ENCODE measurements at regions not wholly inside any gene's neighbourhood (a gene's known extent, or its start where the extent isn't known, plus 50 kb on each side); places are given as distances from the start of the nearest gene placed in this dataset.

DNA sequence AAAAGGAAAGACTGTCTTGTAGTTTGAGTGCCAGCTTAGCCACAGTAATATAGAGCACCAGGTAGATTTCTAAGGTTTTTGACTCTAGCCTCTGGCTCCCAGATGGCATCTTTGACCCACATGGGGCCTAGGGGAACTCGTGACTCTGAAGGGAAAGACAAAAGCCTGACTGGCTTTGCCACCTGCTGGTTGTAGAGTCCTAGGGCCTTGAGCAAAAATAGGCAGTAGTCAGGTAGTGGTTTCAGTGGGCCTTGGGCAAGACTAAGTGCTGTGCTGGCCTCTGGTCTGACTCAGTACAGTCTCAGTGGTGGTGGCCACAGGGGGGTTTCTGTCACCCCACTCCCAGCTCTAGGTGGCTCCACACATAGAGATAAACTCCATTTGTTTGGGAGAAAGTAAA, 349.4 kb downstream of the FAM181B start:
- DNase-seq (ENCODE audit: extremely low read depth, insufficient read length): no peak
- H3K4me3 ChIP-seq (replicated peaks; ENCODE audit: low read depth, low read length): no peak overlapping the region
- no peaks in the 10 kb centered on the region for H3K27me3 ChIP-seq (replicated peaks; ENCODE audit: control insufficient read depth, insufficient read depth, low read length)
- TF ChIP-seq, protein P1, sequence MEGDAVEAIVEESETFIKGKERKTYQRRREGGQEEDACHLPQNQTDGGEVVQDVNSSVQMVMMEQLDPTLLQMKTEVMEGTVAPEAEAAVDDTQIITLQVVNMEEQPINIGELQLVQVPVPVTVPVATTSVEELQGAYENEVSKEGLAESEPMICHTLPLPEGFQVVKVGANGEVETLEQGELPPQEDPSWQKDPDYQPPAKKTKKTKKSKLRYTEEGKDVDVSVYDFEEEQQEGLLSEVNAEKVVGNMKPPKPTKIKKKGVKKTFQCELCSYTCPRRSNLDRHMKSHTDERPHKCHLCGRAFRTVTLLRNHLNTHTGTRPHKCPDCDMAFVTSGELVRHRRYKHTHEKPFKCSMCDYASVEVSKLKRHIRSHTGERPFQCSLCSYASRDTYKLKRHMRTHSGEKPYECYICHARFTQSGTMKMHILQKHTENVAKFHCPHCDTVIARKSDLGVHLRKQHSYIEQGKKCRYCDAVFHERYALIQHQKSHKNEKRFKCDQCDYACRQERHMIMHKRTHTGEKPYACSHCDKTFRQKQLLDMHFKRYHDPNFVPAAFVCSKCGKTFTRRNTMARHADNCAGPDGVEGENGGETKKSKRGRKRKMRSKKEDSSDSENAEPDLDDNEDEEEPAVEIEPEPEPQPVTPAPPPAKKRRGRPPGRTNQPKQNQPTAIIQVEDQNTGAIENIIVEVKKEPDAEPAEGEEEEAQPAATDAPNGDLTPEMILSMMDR (IDR thresholded peaks at IDR 0.05; ENCODE audit: insufficient read depth, low read length, poor library complexity, severe bottlenecking): no peak
- no peaks in the 10 kb centered on the region for H3K36me3 ChIP-seq (ENCODE audit: control insufficient read depth, insufficient read depth, low read length)

DNA sequence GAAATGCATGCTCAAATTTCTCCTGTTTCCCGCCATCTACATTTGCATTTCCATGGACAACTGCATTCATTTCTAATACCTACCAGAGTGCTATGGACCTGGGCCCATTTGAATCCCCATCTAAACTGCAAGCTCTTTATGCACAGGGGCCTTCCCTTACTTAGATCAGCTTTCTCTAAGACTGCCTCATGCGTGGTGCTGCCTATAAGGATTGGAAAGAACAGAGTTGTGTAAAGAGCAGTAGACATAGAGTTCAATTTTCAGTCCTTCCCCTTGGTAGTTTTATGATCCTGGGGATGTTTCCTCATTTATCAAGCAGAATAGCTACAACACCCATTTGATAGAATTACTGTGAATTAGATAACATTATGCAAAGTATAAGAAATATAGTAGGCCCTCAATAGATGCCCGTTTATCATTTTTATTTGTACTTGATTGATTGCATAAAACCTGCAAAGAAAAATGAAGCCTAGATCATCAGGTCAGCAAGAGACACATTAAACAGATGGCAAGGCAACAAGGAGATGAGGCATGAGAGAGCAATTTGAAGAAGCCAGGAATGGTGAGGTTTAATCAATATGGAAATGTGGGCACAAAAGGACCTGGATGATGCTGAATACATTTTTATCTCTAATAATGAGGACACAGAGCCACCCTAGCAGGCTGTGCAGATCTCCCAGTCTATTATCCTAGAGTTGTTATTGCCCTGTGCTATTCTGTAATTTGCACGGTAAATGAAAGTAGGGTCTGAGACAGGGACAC, 359.7 kb downstream of the FAM181B start:
- TF ChIP-seq, protein P1 (IDR thresholded peaks at IDR 0.05; ENCODE audit: insufficient read depth, low read length, poor library complexity, severe bottlenecking): no peak
- Histone ChIP-seq H3K4me3 (replicated peaks; ENCODE audit: low read depth, low read length) (no peak overlapping the region), H3K36me3 (ENCODE audit: control insufficient read depth, insufficient read depth, low read length) (no peaks in the 10 kb centered on the region), H3K27me3 (replicated peaks; ENCODE audit: control insufficient read depth, insufficient read depth, low read length) (no peaks in the 10 kb centered on the region)
- DNase-seq (ENCODE audit: extremely low read depth, insufficient read length): no peak

DNA sequence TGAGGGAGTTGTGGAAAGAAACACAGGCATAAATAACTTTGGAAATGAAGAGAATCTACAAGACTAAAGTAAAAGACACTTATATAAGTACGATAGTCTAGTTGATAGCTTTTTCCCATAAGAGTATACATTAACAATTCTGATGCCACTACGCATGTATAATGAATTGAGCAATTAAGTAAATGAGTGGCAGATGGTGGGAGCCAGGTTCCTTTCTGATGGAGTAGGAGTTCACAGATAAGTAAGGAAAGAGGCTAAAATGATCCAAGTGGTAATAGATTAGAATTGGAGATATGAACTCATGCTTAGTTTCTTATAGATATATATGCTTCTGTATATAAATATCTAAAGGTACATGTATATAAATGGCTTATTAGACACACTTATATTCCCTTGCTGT, 368.3 kb downstream of the FAM181B start:
- TF ChIP-seq, protein P1 (IDR thresholded peaks at IDR 0.05; ENCODE audit: insufficient read depth, low read length, poor library complexity, severe bottlenecking): no peak
- DNase-seq (ENCODE audit: extremely low read depth, insufficient read length): no peak
- H3K4me3 ChIP-seq (replicated peaks; ENCODE audit: low read depth, low read length): no peak overlapping the region
- H3K27me3 ChIP-seq (replicated peaks; ENCODE audit: control insufficient read depth, insufficient read depth, low read length): no peaks in the 10 kb centered on the region
- no peaks in the 10 kb centered on the region for H3K36me3 ChIP-seq (ENCODE audit: control insufficient read depth, insufficient read depth, low read length)

DNA sequence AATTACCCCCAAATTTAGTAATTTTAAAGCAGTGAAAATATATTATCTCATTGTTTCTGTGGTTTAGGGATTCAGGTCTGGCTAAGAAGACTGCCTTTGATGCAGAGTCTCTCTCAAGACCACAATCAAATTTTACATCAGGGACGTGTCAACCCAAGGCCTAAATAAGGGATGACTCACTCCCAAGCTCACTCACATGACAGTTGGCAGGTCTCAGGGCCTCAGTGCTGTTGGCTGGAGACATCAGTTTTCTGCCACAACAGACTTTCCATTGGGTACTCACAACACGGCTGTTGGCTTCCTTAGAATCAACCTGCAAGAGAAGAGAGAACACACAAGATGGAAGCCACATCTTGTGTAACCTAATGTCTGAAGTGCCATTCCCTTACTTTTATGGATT, 377.3 kb downstream of the FAM181B start:
- TF ChIP-seq, protein P1 (IDR thresholded peaks at IDR 0.05; ENCODE audit: insufficient read depth, low read length, poor library complexity, severe bottlenecking): no peak
- Histone ChIP-seq H3K27me3 (replicated peaks; ENCODE audit: control insufficient read depth, insufficient read depth, low read length) (no peaks in the 10 kb centered on the region), H3K36me3 (ENCODE audit: control insufficient read depth, insufficient read depth, low read length) (no peaks in the 10 kb centered on the region), H3K4me3 (replicated peaks; ENCODE audit: low read depth, low read length) (no peak overlapping the region)
- no peak for DNase-seq (ENCODE audit: extremely low read depth, insufficient read length)

DNA sequence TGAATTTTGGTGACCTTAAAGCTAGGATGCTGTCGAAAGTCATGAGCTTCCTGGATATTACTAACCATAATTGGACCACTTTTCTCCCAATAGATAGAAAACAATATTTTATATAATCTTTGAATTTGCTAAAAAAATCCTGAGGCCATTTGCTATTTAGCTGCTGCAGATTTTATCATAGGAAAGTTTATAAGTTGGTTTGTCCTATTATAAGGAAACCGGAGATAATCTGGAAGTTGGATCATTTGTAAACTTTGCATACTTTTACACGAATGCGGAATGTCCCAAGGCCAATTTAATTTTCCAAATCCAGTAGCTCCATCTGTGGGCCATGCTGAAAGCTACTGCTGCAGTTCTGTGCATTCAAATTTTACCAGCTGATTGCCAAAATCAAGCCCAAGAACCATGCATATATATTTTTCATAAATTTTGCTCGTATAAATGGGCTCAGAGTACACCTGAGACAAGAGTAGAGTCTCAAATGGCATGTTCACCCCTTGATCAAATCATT, 378.3 kb downstream of the FAM181B start:
- Histone ChIP-seq H3K4me3 (replicated peaks; ENCODE audit: low read depth, low read length) (no peak overlapping the region), H3K27me3 (replicated peaks; ENCODE audit: control insufficient read depth, insufficient read depth, low read length) (no peaks in the 10 kb centered on the region), H3K36me3 (ENCODE audit: control insufficient read depth, insufficient read depth, low read length) (no peaks in the 10 kb centered on the region)
- DNase-seq (ENCODE audit: extremely low read depth, insufficient read length): no peak
- TF ChIP-seq, protein P1 (IDR thresholded peaks at IDR 0.05; ENCODE audit: insufficient read depth, low read length, poor library complexity, severe bottlenecking): no peak

Data from GM06990 (cell line).